Superior temporal gyrus (tissue), 1 donor: ENCODE measurements at regions not wholly inside any gene's neighbourhood (a gene's known extent, or its start where the extent isn't known, plus 50 kb on each side); places are given as distances from the start of the nearest gene placed in this dataset.
"Not testable (repeated sequence)": the region's sequence is repeated elsewhere in the genome, so short reads cannot be mapped to it uniquely, and the experiment has no call there.

ENCODE experiments used
- DNase-seq: peaks from one replicate; pipeline ENCODE4 v3.0.0-alpha.2; 2016; ENCODE audit errors: extremely low spot score

GRCh38 chr4:174010547-174010946 lies 272.9 kb downstream of the FBXO8 start:
- no peak for DNase-seq

- no peak for DNase-seq
These were observed 273.6 kb downstream of the FBXO8 start for GRCh38 chr4:174009686-174010451.

- DNase-seq = no peak
These were observed 278.0 kb downstream of the FBXO8 start for GRCh38 chr4:174005422-174005821.

GRCh38 chr4:173998471-173999144 lies 284.9 kb downstream of the FBXO8 start:
- DNase-seq = no peak

GRCh38 chr4:173995779-173996178 lies 287.7 kb downstream of the FBXO8 start:
- DNase-seq = not testable (repeated sequence)

- DNase-seq = no peak
These were observed 291.7 kb downstream of the FBXO8 start for GRCh38 chr4:173991814-173992213.

- no peak for DNase-seq
These were observed 292.2 kb downstream of the FBXO8 start for GRCh38 chr4:173991316-173991715.

- no peak for DNase-seq
These were observed 292.6 kb downstream of the FBXO8 start for GRCh38 chr4:173990869-173991210.

- peak; percentile 27 for DNase-seq
These were observed 293.2 kb downstream of the FBXO8 start for GRCh38 chr4:173990126-173990868.

GRCh38 chr4:173963523-173963922 lies 319.9 kb downstream of the FBXO8 start:
- DNase-seq = not testable (repeated sequence)

GRCh38 chr4:173960398-173960797 lies 323.1 kb downstream of the FBXO8 start:
- no peak for DNase-seq

GRCh38 chr4:173958445-173958844 lies 325.0 kb downstream of the FBXO8 start:
- DNase-seq = no peak

- no peak for DNase-seq
These were observed 339.9 kb downstream of the FBXO8 start for GRCh38 chr4:173943547-173943946.

GRCh38 chr4:173940146-173940545 lies 343.3 kb downstream of the FBXO8 start:
- no peak for DNase-seq

GRCh38 chr4:173937631-173938270 lies 345.7 kb downstream of the FBXO8 start:
- no peak for DNase-seq

GRCh38 chr4:173936861-173937260 lies 346.6 kb downstream of the FBXO8 start:
- no peak for DNase-seq

- no peak for DNase-seq
These were observed 347.7 kb downstream of the FBXO8 start for GRCh38 chr4:173935622-173936405.

GRCh38 chr4:173934933-173935620 lies 348.4 kb downstream of the FBXO8 start:
- no peak for DNase-seq

GRCh38 chr4:173934201-173934600 lies 349.3 kb downstream of the FBXO8 start:
- no peak for DNase-seq

- no peak for DNase-seq
These were observed 350.8 kb downstream of the FBXO8 start for GRCh38 chr4:173932701-173933100.
